Panc1 (cell line): ENCODE measurements at regions not wholly inside any gene's neighbourhood (a gene's known extent, or its start where the extent isn't known, plus 50 kb on each side); places are given as distances from the start of the nearest gene placed in this dataset.

Experiments
- ATAC-seq: fragments of 200-7000 bp; cut with Tn5 transposase; 2 replicates; pipeline ENCODE4 v1.9.1; 2020; ENCODE audit warnings: mild to moderate bottlenecking, moderate library complexity
- BruUV-seq: library from RNA; stranded (reverse); fragments of 400-500 nt; replicated peaks from 2 replicates; lab custom pipeline; 2021; lab: Mats Ljungman, UMichigan
- CTCF ChIA-PET: fragments of 300-600 bp; sonication (Branson Sonifier 250); formaldehyde crosslinking; loops from one replicate; lab custom pipeline; 2022; ENCODE audit warnings: antibody characterized with exemption; lab: Charles Lee
- POLR2A ChIA-PET: fragments of 300-600 bp; sonication (Branson Sonifier 250); formaldehyde crosslinking; loops from one replicate; lab custom pipeline; 2022; ENCODE audit warnings: antibody characterized with exemption; lab: Charles Lee
- DNase-seq: peaks from one replicate; pipeline ENCODE4 v3.0.0-alpha.2; 2010; ENCODE audit warnings: low read depth, low spot score
- H3K27ac ChIP-seq: 2 replicates; pipeline ENCODE4 v1.5.1; 2011; ENCODE audit warnings: mild to moderate bottlenecking, low read length, inconsistent platforms
- H3K27me3 ChIP-seq: fragments of 200-500 bp; sonication (Bioruptor generic); 2 replicates; pipeline ENCODE4 v1.6.0; 2014; ENCODE audit warnings: low read length, inconsistent platforms; ENCODE audit not compliant: control insufficient read depth, insufficient read depth
- H3K36me3 ChIP-seq: fragments of 200-500 bp; sonication (Bioruptor generic); 2 replicates; pipeline ENCODE4 v1.5.1; 2014; ENCODE audit warnings: inconsistent platforms, mild to moderate bottlenecking, low read length, moderate library complexity; ENCODE audit not compliant: control insufficient read depth, insufficient read depth
- H3K4me1 ChIP-seq: 2 replicates; pipeline ENCODE4 v1.5.1; 2011; ENCODE audit warnings: inconsistent platforms, mild to moderate bottlenecking, low read length, moderate library complexity; ENCODE audit not compliant: control insufficient read depth, insufficient read depth
- H3K4me3 ChIP-seq, 2 experiments: 2 replicates each; pipeline ENCODE4 v1.5.1; 2011 to 2012; ENCODE audit warnings: low read depth in 2 of 2, low read length in 2 of 2, mild to moderate bottlenecking in 2 of 2, inconsistent platforms in 1 of 2, moderate library complexity in 1 of 2
- H3K9me3 ChIP-seq: fragments of 200-500 bp; sonication (Bioruptor generic); 2 replicates; pipeline ENCODE4 v1.5.1; 2014; ENCODE audit warnings: low read depth, mild to moderate bottlenecking, inconsistent platforms, low read length, moderate library complexity; ENCODE audit not compliant: control insufficient read depth, insufficient read depth
- CTCF ChIP-seq: fragments of 450-650 bp; IDR thresholded peaks from 2 replicates; pipeline ENCODE4 v1.5.1; 2017; ENCODE audit warnings: mild to moderate bottlenecking
- POLR2AphosphoS5 ChIP-seq: IDR thresholded peaks from 2 replicates; pipeline ENCODE4 v1.6.1; 2012; ENCODE audit warnings: mild to moderate bottlenecking, low read depth, low read length, moderate library complexity
- REST ChIP-seq, 2 experiments: IDR thresholded peaks; 2 replicates each; pipeline ENCODE4 v1.6.1; 2011 to 2012; ENCODE audit warnings: low read depth in 2 of 2, control low read depth in 1 of 2, low read length in 1 of 2, mild to moderate bottlenecking in 1 of 2, moderate library complexity in 1 of 2; ENCODE audit not compliant: insufficient read depth in 1 of 2
- SIN3A ChIP-seq: IDR thresholded peaks from 2 replicates; pipeline ENCODE4 v1.6.1; 2012; ENCODE audit warnings: low read depth, mild to moderate bottlenecking, low read length, moderate library complexity, borderline replicate concordance; ENCODE audit not compliant: insufficient read depth
- TCF7L2 ChIP-seq: IDR thresholded peaks from 2 replicates; pipeline ENCODE4 v1.6.1; 2011; ENCODE audit warnings: mild to moderate bottlenecking, low read depth, low read length, inconsistent platforms
- in situ Hi-C: cut with HindIII; loops from 2 replicates; pipeline ENCODE4 v1.10.0; 2016; ENCODE audit warnings: low sequenced_read_pairs, low pct_unique_long_range_greater_than_20kb
- intact Hi-C: fragments of 100-400 bp; cut with micrococcal nuclease; formaldehyde crosslinking; loops from one replicate; pipeline ENCODE4 v1.10.0; 2022; ENCODE audit not compliant: unreplicated experiment

GRCh38 chr5:68057191-68057590, 158.4 kb upstream of the PIK3R1 start:
- H3K4me1 ChIP-seq: no peaks in the 10 kb centered on the region
- BruUV-seq: no TSS peak
- no peak for TF ChIP-seq SIN3A
- TF ChIP-seq REST (IDR thresholded peaks at IDR 0.05; ENCODE audit: insufficient read depth in 1 of 2, low read depth in 2 of 2, low read length in 1 of 2): no peak
- no peak for TF ChIP-seq POLR2AphosphoS5
- TF ChIP-seq TCF7L2: no peak
- no peak for TF ChIP-seq CTCF
- H3K9me3 ChIP-seq: no peaks in the 10 kb centered on the region
- ATAC-seq (no peak), DNase-seq (no peak)
- ChIA-PET POLR2A (no interaction called here), CTCF (no interaction called here)
- in situ Hi-C loops (no loop called here), intact Hi-C loops (no loop called here)
- no peak overlapping the region for H3K4me3 ChIP-seq
- H3K36me3 ChIP-seq: no peaks in the 10 kb centered on the region
- no peak overlapping the region for H3K27ac ChIP-seq
- H3K27me3 ChIP-seq: 0 out of 2 replicates have a peak, but pooled peaks cover 2% of the 10 kb centered on the region

GRCh38 chr5:68055686-68056085, 159.9 kb upstream of the PIK3R1 start:
- intact Hi-C loops (no loop called here), in situ Hi-C loops (no loop called here)
- ChIA-PET CTCF (no interaction called here), POLR2A (no interaction called here)
- no peaks in the 10 kb centered on the region for H3K9me3 ChIP-seq
- TF ChIP-seq POLR2AphosphoS5 (no peak), REST (IDR thresholded peaks at IDR 0.05; ENCODE audit: insufficient read depth in 1 of 2, low read depth in 2 of 2, low read length in 1 of 2) (no peak), CTCF (no peak), SIN3A (no peak), TCF7L2 (no peak)
- ATAC-seq (no peak), DNase-seq (no peak)
- H3K27ac ChIP-seq: no peak overlapping the region
- no TSS peak for BruUV-seq
- no peak overlapping the region for H3K4me3 ChIP-seq
- 0 out of 2 replicates have a peak, but pooled peaks cover 2% of the 10 kb centered on the region for H3K27me3 ChIP-seq
- no peaks in the 10 kb centered on the region for H3K4me1 ChIP-seq
- no peaks in the 10 kb centered on the region for H3K36me3 ChIP-seq
